ENCODE measurements at regions not wholly inside any gene's neighbourhood (a gene's known extent, or its start where the extent isn't known, plus 50 kb on each side); places are given as distances from the start of the nearest gene placed in this dataset.
"Not testable (repeated sequence)": the region's sequence is repeated elsewhere in the genome, so short reads cannot be mapped to it uniquely, and the experiment has no call there.

DNA sequence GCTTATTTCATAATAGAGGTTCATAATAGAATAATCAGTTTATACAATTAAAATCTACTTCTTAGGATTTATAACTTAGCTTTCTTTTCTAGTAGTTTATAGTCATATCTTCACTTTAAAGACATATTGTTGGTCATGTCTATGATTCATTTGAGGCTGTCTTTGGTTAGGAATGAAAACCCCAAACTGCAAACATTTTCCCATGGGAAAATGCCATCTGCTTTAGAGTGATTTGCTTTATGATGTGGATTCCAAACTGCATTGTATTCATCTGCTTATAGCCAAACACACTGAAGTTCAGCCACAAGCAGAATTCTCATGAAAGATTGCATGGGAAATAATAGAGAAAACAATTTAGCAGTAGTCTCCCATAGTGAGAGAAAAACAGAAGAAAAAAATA, 128.0 kb downstream of the RFPL4B start:
- TF ChIP-seq, protein P1, sequence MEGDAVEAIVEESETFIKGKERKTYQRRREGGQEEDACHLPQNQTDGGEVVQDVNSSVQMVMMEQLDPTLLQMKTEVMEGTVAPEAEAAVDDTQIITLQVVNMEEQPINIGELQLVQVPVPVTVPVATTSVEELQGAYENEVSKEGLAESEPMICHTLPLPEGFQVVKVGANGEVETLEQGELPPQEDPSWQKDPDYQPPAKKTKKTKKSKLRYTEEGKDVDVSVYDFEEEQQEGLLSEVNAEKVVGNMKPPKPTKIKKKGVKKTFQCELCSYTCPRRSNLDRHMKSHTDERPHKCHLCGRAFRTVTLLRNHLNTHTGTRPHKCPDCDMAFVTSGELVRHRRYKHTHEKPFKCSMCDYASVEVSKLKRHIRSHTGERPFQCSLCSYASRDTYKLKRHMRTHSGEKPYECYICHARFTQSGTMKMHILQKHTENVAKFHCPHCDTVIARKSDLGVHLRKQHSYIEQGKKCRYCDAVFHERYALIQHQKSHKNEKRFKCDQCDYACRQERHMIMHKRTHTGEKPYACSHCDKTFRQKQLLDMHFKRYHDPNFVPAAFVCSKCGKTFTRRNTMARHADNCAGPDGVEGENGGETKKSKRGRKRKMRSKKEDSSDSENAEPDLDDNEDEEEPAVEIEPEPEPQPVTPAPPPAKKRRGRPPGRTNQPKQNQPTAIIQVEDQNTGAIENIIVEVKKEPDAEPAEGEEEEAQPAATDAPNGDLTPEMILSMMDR (IDR thresholded peaks at IDR 0.05) = no peak
- H3K9me3 ChIP-seq (ENCODE audit: control insufficient read depth, low read length) = no peaks in the 10 kb centered on the region

GRCh38 chr6:112477125-112477524, 130.0 kb downstream of the RFPL4B start:
- H3K36me3 ChIP-seq (ENCODE audit: control insufficient read depth, insufficient read depth, low read length) = no peaks in the 10 kb centered on the region

More for the DNA sequence above, 128.0 kb downstream of the RFPL4B start:
- Histone ChIP-seq H2AFZ (no peak overlapping the region), H3K79me2 (no peaks in the 10 kb centered on the region), H3K36me3 (ENCODE audit: control insufficient read depth, insufficient read depth, low read length) (no peaks in the 10 kb centered on the region), H3K4me1 (no peaks in the 10 kb centered on the region), H3K27me3 (ENCODE audit: control insufficient read depth, insufficient read depth, low read length) (no peaks in the 10 kb centered on the region), H3K4me2 (ENCODE audit: low read length) (no peak overlapping the region), H3K4me3 (ENCODE audit: low read depth, low read length) (no peak overlapping the region), H3K9ac (no peak overlapping the region), H3K27ac (no peak overlapping the region)

GRCh38 chr6:112478036-112478435, 130.9 kb downstream of the RFPL4B start:
- Histone ChIP-seq H3K27me3 (ENCODE audit: control insufficient read depth, insufficient read depth, low read length) (no peaks in the 10 kb centered on the region), H3K9ac (no peak overlapping the region), H3K27ac (no peak overlapping the region), H3K79me2 (no peaks in the 10 kb centered on the region), H3K9me3 (ENCODE audit: control insufficient read depth, low read length) (peaks cover 4% of the 10 kb centered on the region), H3K4me3 (ENCODE audit: low read depth, low read length) (no peak overlapping the region), H3K4me2 (ENCODE audit: low read length) (no peak overlapping the region), H3K4me1 (no peaks in the 10 kb centered on the region), H2AFZ (no peak overlapping the region), H3K36me3 (ENCODE audit: control insufficient read depth, insufficient read depth, low read length) (no peaks in the 10 kb centered on the region)
- TF ChIP-seq, protein P1 (IDR thresholded peaks at IDR 0.05) = no peak

More at GRCh38 chr6:112477125-112477524, 130.0 kb downstream of the RFPL4B start:
- H3K27me3 ChIP-seq (ENCODE audit: control insufficient read depth, insufficient read depth, low read length) = no peaks in the 10 kb centered on the region
- H3K79me2 ChIP-seq = no peaks in the 10 kb centered on the region
- peaks cover 4% of the 10 kb centered on the region for H3K9me3 ChIP-seq (ENCODE audit: control insufficient read depth, low read length)
- H3K4me2 ChIP-seq (ENCODE audit: low read length) = no peak overlapping the region
- no peak overlapping the region for H2AFZ ChIP-seq
- H3K4me1 ChIP-seq = no peaks in the 10 kb centered on the region
- H3K27ac ChIP-seq = no peak overlapping the region
- no peak overlapping the region for H3K9ac ChIP-seq
- H3K4me3 ChIP-seq (ENCODE audit: low read depth, low read length) = no peak overlapping the region
- TF ChIP-seq, protein P1 (IDR thresholded peaks at IDR 0.05) = no peak

DNA sequence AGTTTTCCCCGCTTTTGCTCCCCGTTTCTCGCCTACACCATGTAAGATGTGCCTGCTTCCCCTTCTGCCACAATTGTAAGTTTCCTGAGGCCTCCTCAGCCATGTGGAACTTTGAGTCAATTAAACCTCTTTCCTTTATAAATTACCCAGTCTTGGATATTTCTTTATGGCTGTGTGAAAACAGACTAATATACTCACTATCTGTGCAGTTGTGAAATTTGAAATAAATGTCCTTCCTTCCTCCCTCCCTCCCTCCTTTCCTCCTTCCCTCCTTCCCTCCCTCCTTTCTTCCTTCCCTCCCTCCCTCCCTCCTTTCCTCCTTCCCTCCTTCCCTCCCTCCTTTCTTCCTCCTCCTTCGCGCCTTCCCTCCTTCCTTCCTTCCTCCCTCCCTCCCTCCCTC, 132.8 kb downstream of the RFPL4B start:
- H3K79me2 ChIP-seq; H3K9me3 ChIP-seq (ENCODE audit: control insufficient read depth, low read length); H3K4me1 ChIP-seq; H3K9ac ChIP-seq; H3K27me3 ChIP-seq (ENCODE audit: control insufficient read depth, insufficient read depth, low read length); H2AFZ ChIP-seq; H3K4me2 ChIP-seq (ENCODE audit: low read length); H3K4me3 ChIP-seq (ENCODE audit: low read depth, low read length); H3K36me3 ChIP-seq (ENCODE audit: control insufficient read depth, insufficient read depth, low read length); H3K27ac ChIP-seq: not testable (repeated sequence)

DNA sequence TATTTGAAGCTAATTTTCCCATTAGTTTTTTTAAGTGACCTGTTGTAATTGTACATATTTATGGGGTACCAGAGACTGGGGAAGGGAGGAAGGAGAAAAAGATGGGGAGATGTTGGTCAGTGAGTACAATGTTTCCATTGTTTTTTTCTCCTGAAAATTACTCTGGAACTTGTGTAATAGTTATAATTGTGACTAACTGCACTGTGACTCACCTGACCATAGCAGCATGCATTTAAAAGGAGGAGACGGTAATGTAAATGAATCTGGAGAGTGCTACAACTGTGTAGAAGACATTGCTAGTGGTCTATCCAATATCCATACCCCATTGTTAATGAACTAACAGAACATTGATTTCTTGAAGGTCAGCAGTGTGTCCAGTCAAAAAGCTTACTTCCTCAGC, 133.4 kb downstream of the RFPL4B start:
- Histone ChIP-seq H3K4me1 (no peaks in the 10 kb centered on the region), H3K79me2 (no peaks in the 10 kb centered on the region), H3K36me3 (ENCODE audit: control insufficient read depth, insufficient read depth, low read length) (no peaks in the 10 kb centered on the region), H3K4me3 (ENCODE audit: low read depth, low read length) (no peak overlapping the region), H3K27me3 (ENCODE audit: control insufficient read depth, insufficient read depth, low read length) (no peaks in the 10 kb centered on the region), H2AFZ (no peak overlapping the region), H3K9me3 (ENCODE audit: control insufficient read depth, low read length) (peaks cover 4% of the 10 kb centered on the region), H3K9ac (no peak overlapping the region), H3K4me2 (ENCODE audit: low read length) (no peak overlapping the region), H3K27ac (no peak overlapping the region)
- TF ChIP-seq, protein P1 (IDR thresholded peaks at IDR 0.05) = no peak
